Epithelial cell of proximal tubule (primary cell): ENCODE measurements at regions not wholly inside any gene's neighbourhood (a gene's known extent, or its start where the extent isn't known, plus 50 kb on each side); places are given as distances from the start of the nearest gene placed in this dataset.
"Not testable (repeated sequence)": the region's sequence is repeated elsewhere in the genome, so short reads cannot be mapped to it uniquely, and the experiment has no call there.

ENCODE experiments used
- DNase-seq: peaks from one replicate; pipeline ENCODE4 v3.0.0-alpha.2; 2011; ENCODE audit warnings: low read depth
- H3K4me3 ChIP-seq: 2 replicates; pipeline ENCODE4 v1.5.1; 2011; ENCODE audit warnings: low read depth, mild to moderate bottlenecking, low read length
- TF ChIP-seq, protein P1 (sequence below): conservative IDR thresholded peaks from 2 replicates; pipeline ENCODE4 v1.5.1; 2012; ENCODE audit warnings: low read depth, mild to moderate bottlenecking, low read length

DNA sequence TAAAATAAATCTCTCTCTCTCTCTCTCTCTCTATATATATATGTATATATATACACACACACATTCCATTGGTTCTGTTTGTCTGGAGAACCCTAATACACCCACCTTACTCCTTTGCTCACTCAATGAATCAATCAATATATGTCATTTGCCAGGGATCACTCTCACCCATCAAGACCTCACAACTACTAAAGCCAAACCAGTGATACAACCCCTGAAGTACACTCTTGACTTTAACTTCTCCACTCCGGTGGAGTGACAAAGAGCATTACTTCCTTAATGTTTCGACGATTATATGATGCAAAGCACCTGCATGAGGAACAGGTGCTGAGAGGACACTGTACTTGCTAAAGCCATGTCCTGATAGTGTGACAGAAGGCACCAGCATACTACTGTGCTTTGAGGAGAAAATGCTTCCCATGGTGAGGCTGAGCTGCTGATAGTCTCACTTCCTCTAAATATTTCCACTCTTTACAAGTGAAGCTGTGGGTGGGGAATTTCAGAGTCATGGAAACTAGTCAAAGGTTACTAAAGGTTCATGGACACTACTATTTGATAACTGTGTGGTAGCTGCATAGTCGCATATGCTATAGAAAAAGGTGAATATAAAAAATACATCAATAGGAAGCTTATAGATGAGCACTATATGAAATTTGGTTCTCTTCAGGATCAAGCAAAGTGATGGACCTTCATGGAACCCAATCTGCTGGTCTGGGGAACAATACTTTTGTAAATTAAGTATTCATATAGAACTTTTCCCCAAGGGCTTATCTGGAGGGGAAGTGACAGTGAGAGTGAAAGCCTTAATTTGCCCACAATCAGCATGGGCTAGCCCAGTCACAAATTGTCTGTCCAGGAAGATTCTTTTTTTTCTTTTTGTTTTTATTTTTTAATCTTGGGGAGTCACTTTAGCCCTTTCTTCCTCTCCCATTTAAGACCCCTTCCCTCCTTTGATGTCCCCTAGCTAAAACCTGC is 141.9 kb upstream of the NEDD9 start:
- DNase-seq = no peak
- TF ChIP-seq, protein P1, sequence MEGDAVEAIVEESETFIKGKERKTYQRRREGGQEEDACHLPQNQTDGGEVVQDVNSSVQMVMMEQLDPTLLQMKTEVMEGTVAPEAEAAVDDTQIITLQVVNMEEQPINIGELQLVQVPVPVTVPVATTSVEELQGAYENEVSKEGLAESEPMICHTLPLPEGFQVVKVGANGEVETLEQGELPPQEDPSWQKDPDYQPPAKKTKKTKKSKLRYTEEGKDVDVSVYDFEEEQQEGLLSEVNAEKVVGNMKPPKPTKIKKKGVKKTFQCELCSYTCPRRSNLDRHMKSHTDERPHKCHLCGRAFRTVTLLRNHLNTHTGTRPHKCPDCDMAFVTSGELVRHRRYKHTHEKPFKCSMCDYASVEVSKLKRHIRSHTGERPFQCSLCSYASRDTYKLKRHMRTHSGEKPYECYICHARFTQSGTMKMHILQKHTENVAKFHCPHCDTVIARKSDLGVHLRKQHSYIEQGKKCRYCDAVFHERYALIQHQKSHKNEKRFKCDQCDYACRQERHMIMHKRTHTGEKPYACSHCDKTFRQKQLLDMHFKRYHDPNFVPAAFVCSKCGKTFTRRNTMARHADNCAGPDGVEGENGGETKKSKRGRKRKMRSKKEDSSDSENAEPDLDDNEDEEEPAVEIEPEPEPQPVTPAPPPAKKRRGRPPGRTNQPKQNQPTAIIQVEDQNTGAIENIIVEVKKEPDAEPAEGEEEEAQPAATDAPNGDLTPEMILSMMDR = no peak
- H3K4me3 ChIP-seq = no peak overlapping the region

DNA sequence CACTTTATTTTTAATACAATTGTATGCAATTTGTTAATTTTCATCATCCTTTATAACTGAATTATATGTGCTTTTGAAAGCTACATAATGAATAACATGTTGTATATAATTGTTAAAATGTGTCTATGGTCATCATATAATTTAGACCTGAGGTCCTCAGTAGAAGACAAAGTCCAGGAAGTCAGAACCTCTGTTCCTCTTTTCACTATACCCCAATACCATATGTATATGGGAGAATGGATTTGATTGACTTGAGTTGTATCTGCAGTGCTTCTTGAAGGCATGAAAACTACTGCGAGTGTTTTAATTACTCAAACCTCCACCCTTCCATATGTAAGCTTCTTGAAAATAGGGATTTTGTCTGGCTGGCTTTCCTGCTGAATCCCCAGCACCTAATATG is 140.7 kb upstream of the NEDD9 start:
- TF ChIP-seq, protein P1 = no peak
- H3K4me3 ChIP-seq = no peak overlapping the region

DNA sequence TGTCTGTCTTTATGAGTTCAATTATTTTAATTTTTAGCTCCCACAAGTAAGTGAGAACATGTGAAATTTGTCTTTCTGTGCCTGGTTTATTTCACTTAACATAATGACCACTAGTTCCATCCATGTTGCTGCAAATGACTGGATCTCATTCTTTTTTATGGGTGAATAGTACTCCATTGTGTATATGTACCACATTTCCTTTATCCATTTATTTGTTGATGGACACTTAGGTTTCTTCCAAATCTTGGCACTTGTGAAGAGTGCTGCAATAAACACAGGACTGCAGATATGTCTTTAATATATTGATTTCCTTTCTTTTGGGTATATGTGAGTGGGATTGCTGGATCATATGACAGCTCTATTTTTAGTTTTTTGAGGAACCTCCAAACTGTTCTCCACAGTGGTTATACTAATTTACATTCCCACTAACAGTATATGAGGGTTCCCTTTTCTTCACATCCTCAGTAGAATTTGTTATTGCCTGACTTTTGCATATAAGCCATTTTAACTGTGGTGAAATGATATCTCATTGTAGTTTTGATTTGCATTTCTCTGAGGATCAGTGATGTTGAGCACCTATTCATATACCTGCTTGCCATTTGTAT is 139.8 kb upstream of the NEDD9 start:
- DNase-seq, H3K4me3 ChIP-seq: not testable (repeated sequence)

More for the DNA sequence above, 140.7 kb upstream of the NEDD9 start:
- no peak for DNase-seq

DNA sequence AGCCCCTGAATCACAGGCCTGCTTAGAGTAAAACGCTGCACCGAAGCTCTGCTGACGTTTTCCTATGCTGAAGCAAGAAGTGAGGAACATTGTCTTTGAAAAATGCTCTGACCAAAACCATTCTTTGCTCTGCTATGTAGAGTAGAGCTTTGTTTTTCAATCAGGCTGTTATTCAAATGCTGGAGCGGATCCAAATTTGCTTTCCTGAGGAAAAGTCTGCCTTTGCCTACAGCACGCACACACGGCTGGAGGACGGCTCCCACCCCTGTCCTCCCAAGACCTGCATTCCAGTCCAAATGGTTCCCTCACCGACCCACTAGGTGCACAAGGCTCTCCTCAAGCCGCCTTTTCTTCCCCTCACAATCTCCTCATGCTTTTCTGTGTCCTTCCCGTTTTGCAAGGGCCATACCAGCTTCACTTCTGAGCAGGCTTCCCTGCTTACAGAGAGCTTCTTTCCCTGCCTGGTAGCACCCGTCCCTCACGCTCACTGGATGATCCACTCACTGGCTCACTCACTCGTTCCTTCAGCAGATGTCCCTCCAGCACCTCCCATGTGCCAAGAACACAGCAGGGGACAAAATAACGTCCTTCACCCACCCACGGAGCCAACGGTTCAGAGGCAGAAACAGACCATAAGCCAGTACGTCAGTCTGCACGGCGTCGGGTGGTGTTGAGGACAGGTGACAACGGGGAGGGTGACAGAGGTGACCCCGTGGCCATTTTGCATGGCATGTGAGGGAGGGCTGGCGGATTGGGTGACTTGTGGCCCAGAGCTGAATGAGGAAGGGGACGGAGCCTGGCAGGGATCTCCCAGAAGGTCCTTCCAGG is 137.9 kb upstream of the NEDD9 start:
- TF ChIP-seq, protein P1 = no peak
- H3K4me3 ChIP-seq = no peak overlapping the region
- no peak for DNase-seq

DNA sequence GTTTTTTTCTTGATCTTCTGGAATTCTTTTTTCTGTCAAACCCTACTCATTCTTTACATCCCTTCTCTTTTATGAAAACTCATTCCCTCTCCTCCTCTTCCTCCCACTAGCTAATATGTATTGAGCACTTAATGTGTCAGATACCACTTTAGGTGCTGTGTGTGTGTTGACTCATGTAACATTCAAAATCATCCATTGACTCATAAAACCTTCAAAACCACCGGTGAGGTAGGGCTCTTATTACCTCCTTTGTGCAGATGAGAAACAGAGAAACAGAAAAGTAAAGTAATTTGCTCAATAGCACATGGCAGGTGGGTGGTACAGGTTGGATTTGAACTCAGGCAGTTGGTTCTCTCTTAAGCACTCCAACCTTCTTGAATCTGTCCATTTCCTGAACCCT is 136.3 kb upstream of the NEDD9 start:
- H3K4me3 ChIP-seq = no peak overlapping the region
- peak; percentile 58 for DNase-seq
- TF ChIP-seq, protein P1 = no peak

DNA sequence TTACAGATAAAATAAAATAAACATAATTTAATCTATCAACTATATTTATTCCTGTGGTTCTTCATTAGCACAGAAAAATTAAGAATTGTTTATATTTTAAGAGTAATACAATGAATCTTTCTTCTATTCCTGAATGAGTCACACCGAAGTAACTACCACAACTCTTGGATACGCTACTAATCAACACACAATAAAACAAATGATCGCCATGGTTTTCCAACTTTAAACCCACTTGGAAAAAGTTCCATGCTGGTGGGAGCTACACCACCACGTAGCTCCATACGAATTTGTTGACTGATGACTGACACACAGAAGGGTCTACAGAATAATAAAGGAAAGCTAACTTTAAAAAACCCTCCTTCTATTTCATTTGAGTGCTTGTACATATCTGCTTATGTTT is 135.8 kb upstream of the NEDD9 start:
- DNase-seq = no peak
- no peak overlapping the region for H3K4me3 ChIP-seq
- TF ChIP-seq, protein P1 = no peak
